NCI-H82 (cell line): ENCODE measurements at regions not wholly inside any gene's neighbourhood (a gene's known extent, or its start where the extent isn't known, plus 50 kb on each side); places are given as distances from the start of the nearest gene placed in this dataset.
"Not testable (repeated sequence)": the region's sequence is repeated elsewhere in the genome, so short reads cannot be mapped to it uniquely, and the experiment has no call there.

Experiments used
- DNase-seq: peaks from one replicate; lab custom pipeline; 2025; lab: John Stamatoyannopoulos, UW

DNA sequence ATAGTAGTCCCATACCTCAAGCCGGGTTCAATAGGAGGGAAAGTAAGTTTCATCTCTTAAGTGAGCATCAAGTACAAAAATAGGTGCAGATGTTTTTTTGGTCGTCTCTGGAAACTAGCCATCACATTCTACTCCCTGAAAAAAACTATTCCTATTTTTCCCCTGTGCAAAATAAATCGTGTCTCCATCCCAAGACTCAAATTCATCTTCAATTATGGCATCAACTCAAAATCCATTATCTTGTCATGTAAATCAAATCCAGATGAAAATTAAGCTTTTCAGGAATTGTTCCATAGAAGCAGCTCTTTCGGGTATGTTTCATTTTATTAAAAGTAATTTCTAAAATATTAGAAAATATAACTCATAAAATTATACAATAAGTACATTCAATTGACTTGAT, 1368.4 kb downstream of the GRIK2 start:
- DNase-seq: no peak

DNA sequence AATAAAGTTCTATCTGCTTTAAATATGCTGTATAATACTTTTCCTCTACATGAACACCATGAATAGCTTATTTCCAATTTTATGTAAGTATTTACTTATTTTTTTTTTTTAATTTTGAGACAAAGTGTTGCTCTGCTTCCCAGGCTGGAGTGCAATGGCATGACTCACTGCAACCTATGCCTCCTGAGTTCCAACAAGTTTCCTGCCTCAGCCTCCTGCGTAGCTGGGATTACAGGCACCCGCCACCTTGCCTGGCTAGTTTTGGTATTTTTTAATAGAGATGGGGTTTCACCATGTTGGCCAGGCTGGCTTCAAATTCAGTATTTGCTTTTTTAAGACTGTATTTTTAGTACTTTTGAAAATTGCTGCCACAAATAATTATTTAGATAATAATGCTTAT, 1365.9 kb downstream of the GRIK2 start:
- no peak for DNase-seq

DNA sequence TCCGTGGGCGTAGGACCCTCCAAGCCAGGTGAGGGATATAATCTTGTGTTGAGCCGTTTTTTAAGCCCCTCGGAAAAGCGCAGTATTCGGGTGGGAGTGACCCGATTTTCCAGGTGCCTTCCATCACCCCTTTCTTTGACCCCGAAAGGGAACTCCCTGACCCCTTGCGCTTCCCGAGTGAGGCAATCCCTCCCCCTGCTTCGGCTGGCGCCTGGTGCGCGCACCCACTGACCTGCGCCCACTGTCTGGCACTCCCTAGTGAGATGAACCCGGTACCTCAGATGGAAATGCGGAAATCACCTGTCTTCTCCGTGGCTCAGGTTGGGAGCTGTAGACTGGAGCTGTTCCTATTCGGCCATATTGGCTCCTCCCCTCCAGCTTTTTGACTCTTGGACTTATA, 1365.0 kb downstream of the GRIK2 start:
- DNase-seq: not testable (repeated sequence)

DNA sequence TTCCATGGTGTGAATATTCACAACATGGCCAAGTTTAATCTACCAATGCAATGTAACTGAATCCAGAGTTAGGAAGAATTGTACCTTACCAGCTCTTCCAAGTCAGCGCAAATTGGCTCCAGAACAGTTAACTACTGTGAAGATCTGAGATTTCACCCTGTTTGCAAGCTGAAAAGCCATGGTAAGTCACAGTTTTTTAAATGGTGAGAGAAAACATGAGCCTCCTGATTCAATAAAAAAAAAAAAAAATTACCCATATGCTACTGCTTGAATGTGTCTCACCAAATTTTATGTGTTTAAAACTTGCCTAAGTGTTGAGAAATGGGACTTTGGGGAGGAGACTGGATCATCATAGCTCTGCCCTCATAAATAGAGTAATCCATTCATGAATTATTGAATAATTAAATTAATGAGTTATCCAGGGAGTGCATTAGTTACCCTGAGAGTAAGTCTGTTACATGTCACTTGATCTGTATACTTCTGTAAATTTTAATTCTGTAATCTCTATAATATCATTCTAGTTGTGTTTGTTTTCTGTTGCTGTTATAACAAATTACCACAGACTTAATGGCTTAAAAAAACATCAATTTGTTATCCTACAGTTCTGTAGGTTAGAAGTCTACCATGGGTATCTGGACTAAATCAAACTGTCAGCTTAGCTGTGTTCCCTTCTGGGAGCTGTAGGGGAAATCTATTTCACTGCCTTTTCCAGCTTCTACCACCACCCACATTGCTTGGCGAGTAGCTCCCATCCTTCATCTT, 1355.9 kb downstream of the GRIK2 start:
- no peak for DNase-seq

DNA sequence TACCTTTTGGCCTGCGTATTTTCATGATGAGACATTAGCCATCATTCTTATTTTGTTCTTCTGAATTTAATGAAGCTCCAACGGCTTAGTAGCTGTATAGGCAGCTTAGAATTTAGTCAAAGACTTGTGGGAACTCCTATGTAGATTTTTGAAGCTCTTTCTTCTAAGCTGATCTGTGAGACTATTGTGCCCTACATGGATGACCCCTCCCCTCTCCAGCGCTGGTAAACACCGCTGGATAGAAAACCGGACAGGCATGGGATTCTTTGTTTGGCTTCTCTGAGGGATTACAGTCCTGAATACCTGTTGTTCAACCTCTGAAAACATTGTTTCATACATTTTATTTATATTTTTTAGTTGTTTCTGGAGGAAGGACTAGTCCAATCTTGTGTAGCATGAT, 1353.4 kb downstream of the GRIK2 start:
- no peak for DNase-seq

DNA sequence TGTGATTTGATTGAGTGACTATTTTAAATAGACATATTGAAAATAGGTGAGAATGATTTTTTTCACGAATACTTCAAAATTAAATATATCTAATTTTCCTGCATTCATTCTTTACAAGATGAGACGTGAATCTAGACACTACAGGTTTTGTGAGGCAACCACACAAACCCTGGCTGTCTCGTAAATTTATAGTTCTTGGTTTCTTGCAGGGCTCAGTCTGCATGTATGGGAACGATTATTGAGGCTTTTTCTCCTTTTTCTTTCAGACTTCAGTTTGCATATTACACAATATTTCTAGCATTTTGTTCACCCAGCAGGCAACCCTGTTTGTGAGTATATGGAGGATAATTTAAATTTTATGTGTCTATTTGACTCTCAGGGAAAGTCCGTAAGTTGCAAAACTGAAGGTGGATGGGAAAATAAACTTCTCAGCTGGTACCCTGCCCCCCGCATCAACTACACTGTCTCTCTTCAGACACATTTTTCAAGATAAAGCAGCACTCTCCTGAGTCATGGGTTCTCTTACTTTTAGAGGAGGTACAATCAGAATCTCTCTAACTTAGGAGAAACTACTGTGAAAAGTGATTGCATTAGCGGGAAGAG, 1349.3 kb downstream of the GRIK2 start:
- DNase-seq: no peak

DNA sequence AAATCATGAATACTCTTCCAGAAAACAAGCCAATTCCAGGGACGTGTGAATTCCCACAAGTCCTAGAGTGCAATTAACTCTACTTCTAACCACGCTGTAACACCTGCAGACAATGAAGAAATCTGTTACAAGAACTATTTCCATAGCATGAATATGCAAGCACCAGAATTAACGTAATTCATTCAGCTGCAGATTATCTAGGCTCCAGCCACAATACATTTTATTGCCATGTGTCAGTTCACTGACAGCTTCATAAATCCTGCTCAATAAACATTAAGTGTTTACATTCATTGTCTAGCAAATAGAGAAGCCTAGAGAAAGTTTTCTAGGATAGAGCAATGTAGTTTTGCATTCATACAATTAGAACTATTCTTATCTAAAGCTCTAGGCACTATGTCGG, 1348.5 kb downstream of the GRIK2 start:
- peak; percentile 24 for DNase-seq

DNA sequence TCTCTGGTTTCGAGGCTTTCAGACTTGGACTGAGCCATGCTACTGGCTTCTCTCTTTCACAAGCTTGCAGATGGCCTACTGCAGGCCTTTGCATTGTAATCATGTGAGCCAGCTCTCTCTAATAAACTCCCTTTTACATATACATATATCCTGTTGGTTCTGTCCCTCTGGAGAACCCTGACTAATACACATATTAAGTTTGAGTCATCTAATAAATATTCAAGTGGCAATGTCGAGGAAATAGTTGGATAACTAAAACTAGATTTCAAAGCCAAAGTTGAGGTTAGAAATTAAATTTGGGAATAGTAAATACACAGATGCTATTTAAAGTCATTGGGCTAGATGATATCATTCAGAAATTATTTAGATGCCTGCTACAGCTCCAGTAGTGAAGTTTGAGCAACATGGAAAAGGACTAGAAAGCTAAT, 1343.4 kb downstream of the GRIK2 start:
- DNase-seq: no peak

DNA sequence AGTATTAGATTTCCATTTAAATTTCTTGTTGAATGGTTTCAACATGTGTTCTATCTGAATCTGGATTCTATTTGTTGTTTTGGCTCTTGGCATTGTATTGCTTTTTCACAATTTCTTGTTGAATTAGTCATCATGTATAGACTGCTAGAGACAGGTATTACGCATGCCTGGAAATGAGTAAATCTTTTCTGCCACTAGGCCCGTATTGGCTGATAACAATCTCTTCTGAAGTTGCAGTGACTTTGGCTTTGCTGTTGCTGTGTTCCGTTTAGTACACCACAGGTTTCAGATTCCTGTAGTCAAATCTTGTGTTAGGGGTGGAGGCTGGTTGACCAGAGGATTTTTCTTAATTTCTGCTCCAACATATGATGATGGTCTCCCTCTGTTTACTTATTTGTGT, 1339.4 kb downstream of the GRIK2 start:
- no peak for DNase-seq

DNA sequence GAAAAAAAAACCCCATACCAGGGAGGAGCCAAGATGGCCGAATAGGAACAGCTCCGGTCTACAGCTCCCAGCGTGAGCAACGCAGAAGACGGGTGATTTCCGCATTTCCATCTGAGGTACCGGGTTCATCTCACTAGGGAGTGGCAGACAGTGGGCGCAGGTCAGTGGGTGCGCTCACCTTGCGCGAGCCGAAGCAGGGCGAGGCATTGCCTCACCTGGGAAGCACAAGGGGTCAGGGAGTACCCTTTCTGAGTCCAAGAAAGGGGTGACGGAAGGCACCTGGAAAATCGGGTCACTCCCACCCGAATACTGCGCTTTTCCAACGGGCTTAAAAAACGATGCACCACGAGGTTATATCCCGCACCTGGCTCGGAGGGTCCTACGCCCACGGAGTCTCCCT, 1328.6 kb downstream of the GRIK2 start:
- DNase-seq: not testable (repeated sequence)

DNA sequence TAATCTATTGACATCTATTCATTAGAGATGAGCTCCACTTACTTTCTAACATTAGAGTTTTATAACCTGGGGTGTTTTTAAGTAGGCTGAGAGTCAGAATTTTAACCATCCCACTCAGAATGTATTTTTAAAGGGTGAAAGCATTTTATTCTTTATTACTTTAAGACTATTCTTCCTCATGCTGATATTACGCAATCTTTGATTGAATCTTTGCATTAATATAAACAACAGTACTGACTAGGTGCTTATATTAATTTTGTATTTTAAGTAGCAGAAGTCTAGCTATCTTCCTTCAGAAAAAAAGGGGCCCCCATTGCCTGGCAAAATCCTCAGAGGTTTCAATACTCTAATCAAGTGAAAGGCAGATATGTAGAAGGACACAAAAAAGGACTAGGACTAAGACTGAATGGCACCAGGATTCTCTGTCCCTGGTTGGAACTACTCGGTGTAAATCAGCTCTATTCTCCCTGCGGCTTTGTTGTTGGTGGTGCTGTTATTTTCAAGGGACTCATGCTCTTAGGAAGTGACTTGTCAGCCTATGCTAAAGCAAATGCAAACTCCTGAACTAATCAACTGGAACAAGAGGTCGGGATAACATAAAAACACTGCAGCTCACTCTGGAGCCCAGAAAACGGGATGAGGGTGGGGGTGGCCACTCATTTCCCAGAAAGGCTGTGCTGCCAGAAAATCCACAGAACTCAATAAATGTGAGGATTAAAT, 1324.4 kb downstream of the GRIK2 start:
- no peak for DNase-seq

DNA sequence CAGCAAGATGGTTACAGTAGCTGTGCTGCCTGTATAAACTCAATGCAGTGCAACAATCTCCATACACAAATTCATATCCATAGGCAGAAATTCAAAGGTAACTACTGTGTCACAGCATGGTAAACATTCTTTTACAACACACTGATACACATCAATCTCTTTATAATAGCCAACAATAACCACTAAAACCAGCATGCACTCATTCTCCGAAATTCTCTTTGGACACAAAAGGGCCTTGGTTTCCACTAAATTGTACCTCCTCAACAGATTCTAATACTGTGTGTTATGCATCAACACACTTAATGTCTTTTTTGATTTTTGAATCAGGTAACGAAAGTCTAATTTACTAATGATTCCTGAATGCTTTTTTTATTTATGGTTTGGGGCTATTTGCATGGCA, 1323.7 kb downstream of the GRIK2 start:
- DNase-seq: no peak

DNA sequence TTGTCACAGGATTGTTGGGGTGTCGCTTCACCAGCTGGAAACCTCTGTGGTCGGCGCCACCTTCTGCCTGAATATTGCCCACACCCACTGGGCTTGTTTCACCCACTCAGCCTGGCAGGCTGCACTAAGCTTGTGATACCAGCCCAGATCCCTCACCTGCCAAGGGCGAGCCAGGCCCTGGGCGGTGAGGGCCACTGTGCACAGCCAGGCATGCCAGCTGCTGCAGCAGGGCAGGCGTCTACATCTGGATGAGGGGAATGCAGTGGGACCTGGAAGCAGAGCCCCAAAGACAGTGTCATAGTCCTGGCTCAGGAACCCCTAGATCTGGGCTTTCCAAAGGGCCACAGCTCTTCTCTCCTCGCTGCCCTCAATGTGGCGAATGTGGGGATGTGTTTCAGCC, 1307.5 kb downstream of the GRIK2 start:
- no peak for DNase-seq

DNA sequence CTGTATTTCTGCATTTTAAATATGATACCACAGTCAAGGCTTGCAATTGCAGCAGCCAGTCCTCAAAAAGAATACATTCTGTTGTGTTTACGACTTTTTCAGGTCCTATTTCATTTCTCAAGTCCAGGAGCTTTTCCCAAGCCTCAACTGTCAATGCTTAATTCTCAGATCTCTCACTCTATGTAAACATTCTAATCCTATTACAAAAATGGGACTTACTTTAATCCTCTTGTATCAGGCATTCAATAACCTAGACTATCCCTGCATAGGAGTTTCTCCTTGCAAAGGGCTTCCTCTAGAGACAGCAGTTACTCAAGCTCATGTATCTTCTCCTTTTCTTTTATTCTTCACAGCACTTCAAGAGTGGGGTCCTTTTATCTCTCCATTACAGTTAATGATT, 1293.0 kb downstream of the GRIK2 start:
- peak; percentile 87 for DNase-seq

DNA sequence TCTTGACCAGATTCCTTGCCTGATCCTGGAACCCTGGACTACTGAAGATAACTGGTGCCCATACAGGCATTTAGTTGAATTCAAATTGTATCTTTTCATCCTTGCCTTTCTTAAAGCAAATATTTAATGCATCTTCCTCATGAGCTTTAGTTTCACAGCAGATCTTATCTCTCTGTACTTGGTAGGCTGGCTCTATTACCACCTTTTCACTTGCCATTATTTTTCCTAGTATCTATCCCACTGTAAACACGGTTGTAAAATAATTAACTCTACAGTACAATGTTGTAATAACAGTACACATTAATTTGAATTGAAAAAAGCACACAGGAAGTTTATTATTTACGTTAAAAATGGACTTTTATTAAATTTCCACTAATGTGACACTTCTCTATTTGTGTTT, 1286.9 kb downstream of the GRIK2 start:
- no peak for DNase-seq

DNA sequence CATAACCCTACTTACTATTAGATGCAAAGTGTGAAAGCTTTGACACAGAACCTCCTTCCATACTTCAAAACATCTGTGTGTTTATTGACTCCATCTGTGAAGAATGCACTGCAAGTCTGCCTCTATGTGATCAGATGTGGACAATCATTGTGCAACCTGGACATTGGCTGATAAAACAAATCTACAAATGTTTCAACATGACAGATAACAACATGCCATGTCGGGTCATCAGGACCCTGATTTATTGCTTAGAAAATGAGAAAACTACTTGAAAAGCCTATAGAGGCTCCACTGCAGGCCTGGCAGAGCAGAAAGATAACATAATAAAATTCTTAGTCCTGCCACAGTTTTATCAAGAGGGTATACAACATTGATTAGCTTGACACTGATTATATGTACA, 1286.4 kb downstream of the GRIK2 start:
- no peak for DNase-seq

DNA sequence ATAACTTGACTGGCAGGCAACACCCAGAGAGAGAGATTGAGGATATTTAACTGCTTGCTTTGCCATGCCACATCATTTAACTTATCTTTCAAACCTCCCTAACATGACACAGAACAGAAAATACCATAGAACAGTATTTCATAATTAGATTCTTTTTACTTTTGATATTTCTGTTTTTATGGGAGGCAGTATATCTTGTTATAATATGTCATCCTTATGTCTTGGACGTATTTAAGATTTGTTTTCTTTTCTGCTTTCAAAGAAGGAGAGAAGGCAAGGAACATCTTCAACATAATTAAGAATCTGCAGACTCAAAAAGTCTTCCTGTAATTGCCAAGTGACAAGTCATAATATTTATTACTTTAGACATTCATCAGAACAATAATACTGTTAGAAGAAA, 1283.7 kb downstream of the GRIK2 start:
- no peak for DNase-seq

DNA sequence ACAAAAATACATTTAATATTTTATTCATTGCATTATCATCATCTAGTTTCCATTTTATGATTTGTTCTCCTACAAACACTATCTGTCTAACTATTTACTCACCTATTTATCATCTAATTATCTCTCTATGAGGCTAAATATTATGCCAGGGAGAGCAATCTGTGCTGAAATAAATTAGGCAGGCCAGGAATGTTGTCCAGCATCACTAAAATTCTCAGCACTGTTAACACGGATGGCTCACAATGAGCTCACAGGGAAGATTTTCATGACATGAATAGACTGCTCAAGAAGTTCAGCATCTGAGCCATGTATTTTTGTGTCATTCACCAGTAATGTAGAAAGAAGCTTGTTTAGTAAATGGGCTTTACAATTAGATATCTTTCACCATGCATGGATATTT, 1277.2 kb downstream of the GRIK2 start:
- DNase-seq: no peak

DNA sequence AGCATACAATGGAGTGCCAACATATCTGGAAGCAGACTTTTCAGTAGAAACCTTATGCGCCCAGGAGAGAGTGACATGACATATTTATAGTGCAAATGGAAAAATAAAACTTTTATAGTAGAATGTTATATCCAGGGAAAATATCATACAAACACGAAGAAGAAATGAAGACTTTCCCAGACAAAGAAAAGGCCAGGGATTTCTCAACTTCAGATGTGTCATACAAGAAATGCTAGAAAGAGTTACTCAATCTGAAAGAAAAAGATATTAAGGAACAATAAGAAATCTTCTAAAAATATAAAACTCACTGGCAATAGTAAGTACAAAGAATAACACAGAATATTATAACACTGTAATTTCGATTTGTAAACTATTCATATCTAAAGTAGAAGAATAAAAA, 1269.3 kb downstream of the GRIK2 start:
- DNase-seq: no peak

DNA sequence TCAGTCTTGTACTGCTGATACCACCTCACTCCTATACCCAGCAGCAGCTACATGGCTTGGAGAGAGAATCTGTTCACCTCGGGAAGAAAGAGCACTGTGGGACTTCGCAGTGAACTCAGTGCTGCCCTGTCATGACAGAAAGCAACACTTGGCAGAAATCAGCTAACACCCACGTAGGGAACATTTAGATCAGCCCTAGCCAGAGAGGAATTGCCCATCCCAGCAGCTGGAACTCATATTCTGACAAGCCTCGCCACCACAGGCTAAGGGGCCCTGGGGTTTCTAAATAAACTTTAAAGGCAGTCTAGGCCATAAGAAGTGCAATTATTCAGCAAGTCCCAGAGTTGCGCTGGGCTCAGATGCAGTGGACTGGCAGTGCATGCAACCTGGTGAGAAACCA, 1266.8 kb downstream of the GRIK2 start:
- DNase-seq: no peak

DNA sequence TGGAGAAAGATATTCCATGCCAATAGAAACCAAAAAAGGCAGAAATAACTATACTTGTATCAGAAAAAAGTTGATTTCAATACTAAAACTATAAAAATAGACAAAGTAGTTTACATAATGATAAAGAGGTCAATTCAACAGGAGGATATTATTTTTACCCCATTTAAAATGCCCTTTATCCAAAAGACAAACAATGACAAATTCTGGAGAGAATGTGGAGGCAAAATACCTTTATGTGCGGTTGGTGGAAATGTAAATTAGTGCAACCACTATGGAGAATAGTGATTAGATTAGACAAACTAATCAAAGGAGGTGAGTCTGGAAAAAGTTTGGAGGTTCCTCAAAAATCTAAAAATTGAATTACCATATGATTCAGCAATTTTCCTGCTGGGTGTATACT, 1262.3 kb downstream of the GRIK2 start:
- no peak for DNase-seq

DNA sequence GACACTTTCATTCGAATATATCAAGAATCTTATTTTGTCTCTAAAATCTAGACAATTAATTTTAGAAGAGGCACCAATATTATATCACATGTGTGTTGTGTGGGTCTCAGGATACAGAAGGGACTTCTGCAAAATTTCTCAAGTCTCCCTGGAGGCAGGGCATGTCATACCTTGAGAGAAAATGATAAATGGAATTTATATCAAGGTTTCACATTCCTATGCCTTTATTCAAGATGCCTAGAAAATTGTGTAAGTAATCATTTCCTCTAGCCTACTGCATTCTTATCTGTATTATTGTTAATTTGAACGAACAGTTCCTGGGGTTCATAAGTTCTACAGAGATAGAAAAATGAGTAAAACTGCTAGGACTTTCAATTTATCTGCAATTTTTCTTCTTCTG, 1247.9 kb downstream of the GRIK2 start:
- DNase-seq: no peak

DNA sequence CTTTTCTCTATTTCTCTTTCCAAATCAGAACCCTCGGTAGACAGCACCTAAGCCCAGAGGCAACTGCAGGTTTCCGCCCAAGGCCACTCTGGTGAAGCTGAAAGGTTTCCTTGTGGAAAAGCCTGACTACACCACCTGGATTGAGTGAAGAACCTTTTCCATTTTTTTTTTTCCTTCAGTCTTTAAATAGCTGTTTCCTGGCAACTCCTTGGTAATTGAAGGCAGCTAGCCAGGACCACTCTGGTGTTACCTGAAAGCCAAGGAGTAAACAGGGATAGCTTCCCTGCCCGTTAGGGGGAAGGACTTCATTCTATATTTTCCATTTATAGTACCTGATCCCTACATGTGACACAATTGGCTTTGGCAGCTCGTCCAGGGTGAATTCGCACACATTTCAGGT, 1238.4 kb downstream of the GRIK2 start:
- no peak for DNase-seq
